Natural killer cell treated with Interleukin-12 subunit alpha and Interleukin-12 subunit beta and Interleukin-15 and Interleukin-18, amount 100 ng/mL, for 72 hours (primary cell): ENCODE measurements at regions not wholly inside any gene's neighbourhood (a gene's known extent, or its start where the extent isn't known, plus 50 kb on each side); places are given as distances from the start of the nearest gene placed in this dataset.
"Not testable (repeated sequence)": the region's sequence is repeated elsewhere in the genome, so short reads cannot be mapped to it uniquely, and the experiment has no call there.

Experiments used
- ATAC-seq, 2 donors: fragments of 150-1000 bp; cut with Tn5 transposase in 1 of 2; sonication (Bioruptor Pico), chemical (Tn5 transposase) in 1 of 2; 2 replicates each; pipeline ENCODE4 v1.10.0; 2021
- DNase-seq: peaks from one replicate; pipeline ENCODE4 v3.0.0; 2022; ENCODE audit warnings: low spot score
- H3K27ac Mint-ChIP-seq, 2 donors: 1 replicate in 1 of 2; 2 replicates in 1 of 2; pipeline ENCODE4 v1.8.0; 2022; ENCODE audit warnings: mixed read lengths in 2 of 2, mild to moderate bottlenecking in 1 of 2, moderate library complexity in 1 of 2
- H3K27me3 Mint-ChIP-seq, 2 donors: 1 replicate in 1 of 2; 2 replicates in 1 of 2; pipeline ENCODE4 v1.8.0; 2022; ENCODE audit warnings: mixed read lengths in 2 of 2
- H3K36me3 Mint-ChIP-seq: one replicate; pipeline ENCODE4 v1.8.0; 2022; ENCODE audit warnings: mixed read lengths
- H3K4me1 Mint-ChIP-seq, 2 donors: 1 replicate in 1 of 2; 2 replicates in 1 of 2; pipeline ENCODE4 v1.8.0; 2022; ENCODE audit warnings: low read depth in 2 of 2, mixed read lengths in 2 of 2, mild to moderate bottlenecking in 1 of 2
- H3K4me3 Mint-ChIP-seq: one replicate; pipeline ENCODE4 v1.8.0; 2022; ENCODE audit warnings: mixed read lengths
- H3K9me3 Mint-ChIP-seq: 2 replicates; pipeline ENCODE4 v1.8.0; 2022; ENCODE audit warnings: mixed read lengths

GRCh38 chr1:30548294-30548693 is 175.1 kb downstream of the MATN1 start:
- Mint-ChIP-seq H3K4me3 (no peak overlapping the region), H3K27ac (no peak overlapping the region), H3K27me3 (peaks cover 23 to 49% of the 10 kb centered on the region in 2 donors), H3K9me3 (no peaks in the 10 kb centered on the region), H3K4me1 (no peaks in the 10 kb centered on the region), H3K36me3 (no peaks in the 10 kb centered on the region)
- DNase-seq: no peak
- ATAC-seq: no peak

GRCh38 chr1:30547326-30547725 is 176.1 kb downstream of the MATN1 start:
- H3K27me3 Mint-ChIP-seq: peaks cover 21 to 39% of the 10 kb centered on the region in 2 donors
- H3K36me3 Mint-ChIP-seq, DNase-seq, H3K4me3 Mint-ChIP-seq, H3K27ac Mint-ChIP-seq, ATAC-seq, H3K4me1 Mint-ChIP-seq, H3K9me3 Mint-ChIP-seq: not testable (repeated sequence)

- Mint-ChIP-seq H3K27ac (no peak overlapping the region), H3K4me3 (no peak overlapping the region), H3K36me3 (no peaks in the 10 kb centered on the region), H3K9me3 (no peaks in the 10 kb centered on the region), H3K27me3 (peaks cover 17 to 38% of the 10 kb centered on the region in 2 donors), H3K4me1 (no peaks in the 10 kb centered on the region)
- DNase-seq (no peak), ATAC-seq (no peak)
Observed at GRCh38 chr1:30545365-30545764, 178.0 kb downstream of the MATN1 start.

- no peak for DNase-seq
- Mint-ChIP-seq H3K27me3 (peaks cover 9 to 17% of the 10 kb centered on the region in 2 donors), H3K4me3 (no peak overlapping the region), H3K36me3 (no peaks in the 10 kb centered on the region), H3K4me1 (no peaks in the 10 kb centered on the region), H3K27ac (no peak overlapping the region), H3K9me3 (no peaks in the 10 kb centered on the region)
- no peak for ATAC-seq
Observed at GRCh38 chr1:30541721-30542485, 181.5 kb downstream of the MATN1 start.

GRCh38 chr1:30540611-30541192 is 182.7 kb downstream of the MATN1 start:
- no peak overlapping the region for H3K27ac Mint-ChIP-seq
- no peak overlapping the region for H3K4me3 Mint-ChIP-seq
- no peaks in the 10 kb centered on the region for H3K4me1 Mint-ChIP-seq
- H3K27me3 Mint-ChIP-seq: peaks cover 6 to 7% of the 10 kb centered on the region in 2 donors
- no peak for ATAC-seq
- no peaks in the 10 kb centered on the region for H3K9me3 Mint-ChIP-seq
- no peak for DNase-seq
- no peaks in the 10 kb centered on the region for H3K36me3 Mint-ChIP-seq

- H3K9me3 Mint-ChIP-seq: no peaks in the 10 kb centered on the region
- H3K27ac Mint-ChIP-seq: no peak overlapping the region
- DNase-seq (peak; percentile 8), ATAC-seq (no peak)
- no peak overlapping the region for H3K4me3 Mint-ChIP-seq
- no peaks in the 10 kb centered on the region for H3K4me1 Mint-ChIP-seq
- peaks cover 2 to 9% of the 10 kb centered on the region in 2 donors for H3K27me3 Mint-ChIP-seq
- no peaks in the 10 kb centered on the region for H3K36me3 Mint-ChIP-seq
Observed at GRCh38 chr1:30539884-30540283, 183.5 kb downstream of the MATN1 start.

- H3K27ac Mint-ChIP-seq: no peak overlapping the region
Observed at GRCh38 chr1:30538993-30539867, 184.2 kb downstream of the MATN1 start.

GRCh38 chr1:30538226-30538992 is 185.0 kb downstream of the MATN1 start:
- H3K9me3 Mint-ChIP-seq: no peaks in the 10 kb centered on the region
- H3K4me3 Mint-ChIP-seq: no peak overlapping the region
- no peaks in the 10 kb centered on the region for H3K36me3 Mint-ChIP-seq
- DNase-seq (peak; percentile 28), ATAC-seq (no peak)
- H3K27me3 Mint-ChIP-seq: peaks cover 0 to 9% of the 10 kb centered on the region in 2 donors
- no peaks in the 10 kb centered on the region for H3K4me1 Mint-ChIP-seq
- H3K27ac Mint-ChIP-seq: no peak overlapping the region

More at GRCh38 chr1:30538993-30539867, 184.2 kb downstream of the MATN1 start:
- H3K4me3 Mint-ChIP-seq: no peak overlapping the region
- DNase-seq (peak; percentile 54), ATAC-seq (no peak)
- H3K4me1 Mint-ChIP-seq: no peaks in the 10 kb centered on the region
- H3K36me3 Mint-ChIP-seq: no peaks in the 10 kb centered on the region
- H3K27me3 Mint-ChIP-seq: peaks cover 0 to 9% of the 10 kb centered on the region in 2 donors
- H3K9me3 Mint-ChIP-seq: no peaks in the 10 kb centered on the region

- Mint-ChIP-seq H3K27ac (no peak overlapping the region), H3K9me3 (no peaks in the 10 kb centered on the region), H3K27me3 (peaks cover 6 to 17% of the 10 kb centered on the region in 2 donors), H3K4me1 (no peaks in the 10 kb centered on the region), H3K36me3 (no peaks in the 10 kb centered on the region), H3K4me3 (no peak overlapping the region)
- DNase-seq (peak; percentile 54), ATAC-seq (no peak)
Observed at GRCh38 chr1:30537279-30537678, 186.1 kb downstream of the MATN1 start.

- H3K4me1 Mint-ChIP-seq: no peaks in the 10 kb centered on the region
- no peaks in the 10 kb centered on the region for H3K36me3 Mint-ChIP-seq
- DNase-seq (no peak), ATAC-seq (no peak)
- H3K9me3 Mint-ChIP-seq: no peaks in the 10 kb centered on the region
- no peak overlapping the region for H3K27ac Mint-ChIP-seq
- peaks cover 6 to 17% of the 10 kb centered on the region in 2 donors for H3K27me3 Mint-ChIP-seq
- no peak overlapping the region for H3K4me3 Mint-ChIP-seq
Observed at GRCh38 chr1:30536530-30536929, 186.9 kb downstream of the MATN1 start.

GRCh38 chr1:30535595-30536325 is 187.6 kb downstream of the MATN1 start:
- no peak for ATAC-seq
- H3K9me3 Mint-ChIP-seq: no peaks in the 10 kb centered on the region
- no peak overlapping the region for H3K27ac Mint-ChIP-seq
- no peaks in the 10 kb centered on the region for H3K36me3 Mint-ChIP-seq
- no peak overlapping the region for H3K4me3 Mint-ChIP-seq
- peak; percentile 38 for DNase-seq
- no peaks in the 10 kb centered on the region for H3K4me1 Mint-ChIP-seq
- H3K27me3 Mint-ChIP-seq: peaks cover 7 to 19% of the 10 kb centered on the region in 2 donors

GRCh38 chr1:30534551-30534940 is 188.8 kb downstream of the MATN1 start:
- H3K4me3 Mint-ChIP-seq: no peak overlapping the region
- no peaks in the 10 kb centered on the region for H3K9me3 Mint-ChIP-seq
- no peak overlapping the region for H3K27ac Mint-ChIP-seq
- no peak for ATAC-seq
- H3K36me3 Mint-ChIP-seq: no peaks in the 10 kb centered on the region
- peaks cover 9 to 23% of the 10 kb centered on the region in 2 donors for H3K27me3 Mint-ChIP-seq
- no peaks in the 10 kb centered on the region for H3K4me1 Mint-ChIP-seq
- peak; percentile 51 for DNase-seq
